Upper lobe of left lung (tissue), 4 donors: ENCODE measurements at regions not wholly inside any gene's neighbourhood (a gene's known extent, or its start where the extent isn't known, plus 50 kb on each side); places are given as distances from the start of the nearest gene placed in this dataset.

Experiments used
- CTCF ChIP-seq, 6 experiments: fragments of 450-650 bp in 4 of 6; fragments of 200-600 bp in 2 of 6; sonication (generic) in 2 of 6; IDR thresholded peaks; one replicate each; pipeline ENCODE4 v1.5.1; 2016 to 2019; ENCODE audit warnings: antibody characterized with exemption in 6 of 6
- POLR2A ChIP-seq, 4 donors: fragments of 450-650 bp; IDR thresholded peaks; one replicate each; pipeline ENCODE4 v1.5.1; 2016 to 2017; ENCODE audit warnings: antibody characterized with exemption in 4 of 4, mild to moderate bottlenecking in 2 of 4

GRCh38 chr15:46089467-46089935 lies 454.7 kb downstream of the SQOR start:
- no peak for TF ChIP-seq CTCF (IDR thresholded peaks at IDR 0.05)
- TF ChIP-seq POLR2A (IDR thresholded peaks at IDR 0.05) = no peak
